ENCODE measurements at regions not wholly inside any gene's neighbourhood (a gene's known extent, or its start where the extent isn't known, plus 50 kb on each side); places are given as distances from the start of the nearest gene placed in this dataset.

DNA sequence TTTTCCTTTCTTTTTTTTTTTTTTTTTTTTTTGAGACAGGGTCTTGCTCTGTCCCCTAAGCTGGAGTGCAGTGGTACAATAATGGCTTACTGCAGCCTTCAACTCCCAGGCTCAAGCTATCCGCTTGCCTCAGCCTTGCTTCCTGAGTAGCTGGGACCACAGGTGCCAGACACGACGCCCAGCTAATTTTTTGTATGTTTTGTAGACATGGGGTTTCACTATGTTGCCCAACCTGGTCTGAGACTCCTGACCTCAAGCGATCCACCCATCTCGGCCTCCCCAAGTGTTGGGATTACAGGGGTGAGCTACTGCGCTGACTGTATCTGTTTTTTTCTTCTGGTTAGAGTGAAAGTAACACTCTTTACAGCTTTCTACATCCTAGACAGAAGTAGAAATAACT, 167.9 kb upstream of the FOXN2 start:
- Mint-ChIP-seq H3K27me3 (ENCODE audit: insufficient read depth, unreplicated experiment) (no peaks in the 10 kb centered on the region), H3K36me3 (ENCODE audit: insufficient read depth, unreplicated experiment) (no peaks in the 10 kb centered on the region), H3K9me3 (ENCODE audit: unreplicated experiment) (no peaks in the 10 kb centered on the region), H3K4me1 (ENCODE audit: insufficient read depth, unreplicated experiment) (no peaks in the 10 kb centered on the region), H3K27ac (ENCODE audit: low read depth, unreplicated experiment) (no peak overlapping the region), H3K4me3 (ENCODE audit: unreplicated experiment) (no peak overlapping the region)
- intact Hi-C loops (cut with micrococcal nuclease) = no loop called here
- POLR2A ChIA-PET = no interaction called here
- CTCF ChIA-PET = interaction anchor here (0.6 kb wide), 1 partner anchor 21 kb away, joined by 4 read pairs; no protein-coding TSS in a partner anchor
- BruUV-seq (replicated peaks) = no TSS peak
- no peak for DNase-seq (ENCODE audit: unreplicated experiment)
- TF ChIP-seq, protein P1, sequence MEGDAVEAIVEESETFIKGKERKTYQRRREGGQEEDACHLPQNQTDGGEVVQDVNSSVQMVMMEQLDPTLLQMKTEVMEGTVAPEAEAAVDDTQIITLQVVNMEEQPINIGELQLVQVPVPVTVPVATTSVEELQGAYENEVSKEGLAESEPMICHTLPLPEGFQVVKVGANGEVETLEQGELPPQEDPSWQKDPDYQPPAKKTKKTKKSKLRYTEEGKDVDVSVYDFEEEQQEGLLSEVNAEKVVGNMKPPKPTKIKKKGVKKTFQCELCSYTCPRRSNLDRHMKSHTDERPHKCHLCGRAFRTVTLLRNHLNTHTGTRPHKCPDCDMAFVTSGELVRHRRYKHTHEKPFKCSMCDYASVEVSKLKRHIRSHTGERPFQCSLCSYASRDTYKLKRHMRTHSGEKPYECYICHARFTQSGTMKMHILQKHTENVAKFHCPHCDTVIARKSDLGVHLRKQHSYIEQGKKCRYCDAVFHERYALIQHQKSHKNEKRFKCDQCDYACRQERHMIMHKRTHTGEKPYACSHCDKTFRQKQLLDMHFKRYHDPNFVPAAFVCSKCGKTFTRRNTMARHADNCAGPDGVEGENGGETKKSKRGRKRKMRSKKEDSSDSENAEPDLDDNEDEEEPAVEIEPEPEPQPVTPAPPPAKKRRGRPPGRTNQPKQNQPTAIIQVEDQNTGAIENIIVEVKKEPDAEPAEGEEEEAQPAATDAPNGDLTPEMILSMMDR (IDR thresholded peaks at IDR 0.05; ENCODE audit: unreplicated experiment) = no peak

DNA sequence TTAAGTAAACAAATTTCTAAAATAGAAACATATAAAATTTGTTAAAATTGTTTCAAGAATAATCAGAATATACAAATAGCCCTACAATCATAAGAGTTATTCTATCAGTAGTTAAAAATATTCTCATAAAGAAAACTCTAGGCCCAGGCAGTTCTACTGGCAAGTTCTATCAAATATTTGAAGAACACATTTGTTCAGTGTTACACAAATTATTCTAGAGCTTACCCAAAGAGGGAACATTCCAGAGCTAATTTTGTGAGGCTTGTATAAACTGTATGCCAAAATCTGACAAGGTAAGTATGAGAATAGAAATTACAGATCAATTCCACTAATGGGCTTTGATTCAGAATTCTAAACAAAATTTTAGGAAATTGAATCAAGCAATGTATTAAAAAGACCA, 166.8 kb upstream of the FOXN2 start:
- TF ChIP-seq, protein P1 (IDR thresholded peaks at IDR 0.05; ENCODE audit: unreplicated experiment) = no peak
- no TSS peak for BruUV-seq (replicated peaks)
- no peaks in the 10 kb centered on the region for H3K36me3 Mint-ChIP-seq (ENCODE audit: insufficient read depth, unreplicated experiment)
- no peaks in the 10 kb centered on the region for H3K27me3 Mint-ChIP-seq (ENCODE audit: insufficient read depth, unreplicated experiment)
- CTCF ChIA-PET = interaction anchor here (0.6 kb wide), 1 partner anchor 58 kb away, joined by 3 read pairs; no protein-coding TSS in a partner anchor
- POLR2A ChIA-PET = no interaction called here
- H3K27ac Mint-ChIP-seq (ENCODE audit: low read depth, unreplicated experiment) = no peak overlapping the region
- no peaks in the 10 kb centered on the region for H3K4me1 Mint-ChIP-seq (ENCODE audit: insufficient read depth, unreplicated experiment)
- H3K9me3 Mint-ChIP-seq (ENCODE audit: unreplicated experiment) = no peaks in the 10 kb centered on the region
- no peak for DNase-seq (ENCODE audit: unreplicated experiment)
- no peak overlapping the region for H3K4me3 Mint-ChIP-seq (ENCODE audit: unreplicated experiment)
- intact Hi-C loops (cut with micrococcal nuclease) = no loop called here

DNA sequence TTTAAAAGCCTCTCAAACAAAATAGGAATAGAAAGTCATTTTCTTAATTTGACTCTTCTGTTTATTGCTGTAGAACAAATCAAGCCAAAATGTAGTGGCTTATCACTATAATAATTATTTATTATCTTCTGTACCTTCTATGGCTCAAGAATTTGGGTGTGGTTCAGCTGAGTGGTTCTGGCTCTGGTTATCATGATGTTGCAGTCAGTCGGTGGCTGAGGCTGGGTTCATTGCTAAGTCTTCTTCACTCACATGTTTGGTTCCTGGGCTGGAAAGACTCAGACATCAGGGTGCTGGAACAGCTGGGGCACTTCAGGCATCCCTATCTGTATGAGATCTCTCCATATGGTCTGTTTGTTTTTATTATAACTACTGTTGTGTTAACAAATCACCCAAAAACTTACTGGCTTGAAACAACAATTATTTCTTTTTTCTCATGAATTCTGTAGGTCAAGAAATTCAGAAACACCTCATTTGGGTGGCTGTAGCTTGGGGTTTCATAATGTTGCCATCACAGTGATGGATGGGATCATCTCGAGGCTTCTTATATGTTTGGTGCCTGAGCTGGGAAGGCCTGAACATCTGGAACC, 165.5 kb upstream of the FOXN2 start:
- POLR2A ChIA-PET = interaction anchor here (0.5 kb wide), 1 partner anchor 94 kb away, joined by 3 read pairs; no protein-coding TSS in a partner anchor
- Mint-ChIP-seq H3K4me1 (ENCODE audit: insufficient read depth, unreplicated experiment) (no peaks in the 10 kb centered on the region), H3K36me3 (ENCODE audit: insufficient read depth, unreplicated experiment) (no peaks in the 10 kb centered on the region), H3K4me3 (ENCODE audit: unreplicated experiment) (no peak overlapping the region), H3K27ac (ENCODE audit: low read depth, unreplicated experiment) (no peak overlapping the region), H3K9me3 (ENCODE audit: unreplicated experiment) (no peaks in the 10 kb centered on the region), H3K27me3 (ENCODE audit: insufficient read depth, unreplicated experiment) (no peaks in the 10 kb centered on the region)
- CTCF ChIA-PET = interaction anchor here (0.6 kb wide), 1 partner anchor 377 kb away, joined by 3 read pairs; no protein-coding TSS in a partner anchor
- no TSS peak for BruUV-seq (replicated peaks)
- no peak for DNase-seq (ENCODE audit: unreplicated experiment)
- intact Hi-C loops (cut with micrococcal nuclease) = no loop called here
- TF ChIP-seq, protein P1 (IDR thresholded peaks at IDR 0.05; ENCODE audit: unreplicated experiment) = no peak

DNA sequence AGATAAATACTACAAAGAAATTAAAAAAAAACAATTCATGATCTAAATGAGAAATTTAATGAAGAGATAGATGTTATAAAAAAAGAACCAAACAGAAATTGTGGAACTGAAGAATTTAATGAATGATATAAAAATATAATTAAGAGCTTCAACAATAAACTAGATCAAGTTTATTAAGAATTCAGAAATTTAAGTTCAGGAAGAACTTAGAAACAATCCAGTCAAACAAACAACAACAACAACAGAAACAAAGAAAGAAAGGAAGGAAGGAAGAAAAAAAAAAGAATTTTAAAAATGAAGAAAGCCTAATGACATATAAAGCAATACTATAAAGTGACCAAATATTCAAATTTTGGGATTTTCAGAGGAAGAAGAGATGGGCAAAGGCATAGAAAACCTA, 157.3 kb upstream of the FOXN2 start:
- no peaks in the 10 kb centered on the region for H3K27me3 Mint-ChIP-seq (ENCODE audit: insufficient read depth, unreplicated experiment)
- intact Hi-C loops (cut with micrococcal nuclease) = no loop called here
- ChIA-PET POLR2A (interaction anchor here (0.9 kb wide), 1 partner anchor 50 kb away, joined by 3 read pairs; no protein-coding TSS in a partner anchor), CTCF (no interaction called here)
- H3K4me3 Mint-ChIP-seq (ENCODE audit: unreplicated experiment) = no peak overlapping the region
- no peak overlapping the region for H3K27ac Mint-ChIP-seq (ENCODE audit: low read depth, unreplicated experiment)
- no TSS peak for BruUV-seq (replicated peaks)
- DNase-seq (ENCODE audit: unreplicated experiment) = no peak
- H3K4me1 Mint-ChIP-seq (ENCODE audit: insufficient read depth, unreplicated experiment) = no peaks in the 10 kb centered on the region
- no peaks in the 10 kb centered on the region for H3K36me3 Mint-ChIP-seq (ENCODE audit: insufficient read depth, unreplicated experiment)
- peaks cover 21% of the 10 kb centered on the region for H3K9me3 Mint-ChIP-seq (ENCODE audit: unreplicated experiment)
- TF ChIP-seq, protein P1 (IDR thresholded peaks at IDR 0.05; ENCODE audit: unreplicated experiment) = no peak

Measured in MCF 10A (cell line).